GM12891 (cell line): ENCODE measurements at regions not wholly inside any gene's neighbourhood (a gene's known extent, or its start where the extent isn't known, plus 50 kb on each side); places are given as distances from the start of the nearest gene placed in this dataset.

Experiments
- POLR2AphosphoS5 ChIP-seq: IDR thresholded peaks from 2 replicates; pipeline ENCODE4 v1.6.1; 2011; ENCODE audit warnings: low read depth, low read length, control low read depth
- POU2F2 ChIP-seq: IDR thresholded peaks from 2 replicates; pipeline ENCODE4 v1.6.1; 2011; ENCODE audit warnings: low read depth, mild to moderate bottlenecking, control low read depth, low read length, moderate library complexity

DNA sequence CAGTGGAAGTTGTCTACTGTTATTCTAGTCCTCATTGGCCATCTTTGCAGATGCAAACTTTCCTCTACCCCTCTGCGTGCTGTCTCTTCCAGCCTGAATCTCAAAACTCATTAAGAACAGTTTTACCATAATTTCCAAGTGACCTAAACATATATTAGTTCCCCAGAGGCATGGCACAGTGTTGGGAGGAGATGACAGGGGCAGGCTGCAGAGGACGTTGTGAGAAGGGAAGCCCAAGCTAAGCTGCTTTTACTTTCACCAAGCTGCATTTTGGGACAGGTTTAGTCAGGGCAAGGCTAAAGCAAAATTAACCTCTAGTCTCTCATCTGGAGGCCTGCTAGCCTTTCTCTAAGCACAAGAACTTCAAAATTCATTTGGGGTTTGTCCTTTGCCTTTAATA lies 318.6 kb upstream of the SATB1 start:
- TF ChIP-seq POU2F2 = no peak
- TF ChIP-seq POLR2AphosphoS5 = no peak
